ENCODE measurements at regions not wholly inside any gene's neighbourhood (a gene's known extent, or its start where the extent isn't known, plus 50 kb on each side); places are given as distances from the start of the nearest gene placed in this dataset.
"Not testable (repeated sequence)": the region's sequence is repeated elsewhere in the genome, so short reads cannot be mapped to it uniquely, and the experiment has no call there.

DNA sequence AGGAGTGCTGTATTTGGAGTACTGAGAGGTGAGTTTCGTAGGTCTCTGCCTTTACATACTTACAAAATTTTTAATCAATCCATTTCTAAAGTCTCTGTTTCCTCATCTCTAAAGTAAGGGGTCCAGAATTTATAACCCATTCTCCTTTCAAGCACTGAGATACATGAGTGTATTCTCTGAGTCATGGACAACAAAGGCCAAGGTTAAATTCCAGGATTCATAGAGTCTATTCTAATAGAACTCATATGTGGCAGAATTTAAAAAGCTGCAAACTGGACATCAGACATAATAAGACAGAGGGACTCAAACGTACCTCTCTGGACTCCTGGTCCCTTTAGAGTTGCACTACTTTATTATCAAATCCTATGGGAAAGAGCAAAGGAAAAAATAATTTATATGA is 112.5 kb upstream of the SLIT3 start:
- no peak for DNase-seq (ENCODE audit: low spot score)

DNA sequence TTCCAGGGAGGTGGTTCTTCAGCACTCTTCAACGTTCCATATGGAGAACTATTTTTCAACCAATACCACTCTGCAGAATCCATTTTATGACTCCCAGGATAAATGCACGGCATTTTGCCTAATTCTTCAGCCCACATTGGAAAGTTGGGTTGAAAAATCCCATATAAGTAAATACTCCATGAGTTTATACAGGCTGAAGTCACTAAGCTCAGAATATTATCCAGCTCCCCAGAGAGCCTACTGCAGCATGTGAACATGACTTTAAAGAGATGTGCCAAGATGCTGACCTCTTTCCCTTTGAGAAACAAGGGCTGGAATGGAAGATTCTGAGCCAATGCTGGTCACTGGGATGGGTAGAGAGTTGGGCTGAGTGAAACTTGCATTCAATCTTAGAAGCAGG is 111.9 kb upstream of the SLIT3 start:
- no peak for DNase-seq (ENCODE audit: low spot score)

DNA sequence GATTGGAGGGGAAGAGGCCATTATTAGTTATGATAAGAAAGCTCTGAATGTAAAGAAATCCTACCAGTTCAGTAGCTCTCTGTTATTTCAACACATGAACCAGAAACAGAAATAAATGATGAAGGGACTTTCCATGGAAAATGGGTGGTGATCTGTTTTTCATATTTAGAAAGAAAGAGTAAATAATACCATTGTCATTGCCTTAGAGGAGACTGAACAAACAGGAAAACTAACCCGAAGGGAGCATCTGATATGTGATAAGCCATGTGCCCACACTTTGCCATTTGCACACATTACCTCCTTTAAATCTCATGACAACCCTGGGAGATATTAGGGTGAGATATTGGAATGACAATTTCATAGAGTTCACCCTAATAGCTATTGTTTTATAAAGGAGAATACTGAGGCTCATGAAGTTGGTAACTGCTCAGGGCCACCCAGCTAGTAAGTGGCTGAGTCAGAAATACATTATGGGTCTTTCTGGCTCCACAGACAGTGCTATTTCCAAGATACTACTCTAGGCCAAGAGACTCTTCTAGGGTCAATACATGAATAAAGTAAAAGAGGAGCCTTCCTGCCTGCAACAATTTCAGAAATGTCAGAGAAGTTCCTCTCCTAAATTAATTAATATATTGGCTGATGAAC is 111.0 kb upstream of the SLIT3 start:
- no peak for DNase-seq (ENCODE audit: low spot score)

DNA sequence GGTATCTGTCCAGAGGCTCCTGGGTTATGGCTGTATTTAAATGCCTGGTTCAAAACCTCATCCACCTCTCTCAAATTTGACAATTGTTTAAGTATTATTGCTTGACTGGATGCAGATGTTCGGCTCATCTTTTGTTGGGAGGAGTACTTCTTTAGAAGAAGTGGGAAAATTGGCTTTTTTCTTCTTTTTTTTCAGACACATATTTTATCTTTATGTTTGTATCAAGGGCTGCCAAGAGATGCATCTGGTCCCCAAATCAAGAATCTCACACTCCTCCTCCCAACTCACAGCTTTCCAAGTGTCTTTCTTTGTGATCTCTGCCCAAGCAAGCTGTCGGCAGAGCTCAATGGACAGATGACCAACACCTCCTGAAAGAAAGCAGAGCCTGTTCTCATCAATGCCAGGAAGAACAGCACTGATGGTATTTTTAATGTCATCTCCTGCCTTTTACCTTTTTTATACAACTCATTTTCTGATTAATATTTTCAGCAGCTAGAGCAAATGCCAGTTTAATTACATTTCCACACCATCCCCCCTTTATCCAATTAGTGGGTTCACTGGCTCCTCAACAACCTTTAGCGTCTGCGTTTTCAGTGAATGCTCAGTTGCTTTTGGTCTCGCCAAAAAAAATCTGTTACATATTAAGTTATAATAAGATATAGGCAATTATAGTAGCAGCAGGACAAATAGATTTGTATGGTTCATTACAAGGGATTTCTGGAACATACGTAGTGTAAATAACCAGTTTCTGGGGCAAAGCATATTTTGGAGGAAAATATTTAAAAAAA is 110.3 kb upstream of the SLIT3 start:
- no peak for DNase-seq (ENCODE audit: low spot score)

DNA sequence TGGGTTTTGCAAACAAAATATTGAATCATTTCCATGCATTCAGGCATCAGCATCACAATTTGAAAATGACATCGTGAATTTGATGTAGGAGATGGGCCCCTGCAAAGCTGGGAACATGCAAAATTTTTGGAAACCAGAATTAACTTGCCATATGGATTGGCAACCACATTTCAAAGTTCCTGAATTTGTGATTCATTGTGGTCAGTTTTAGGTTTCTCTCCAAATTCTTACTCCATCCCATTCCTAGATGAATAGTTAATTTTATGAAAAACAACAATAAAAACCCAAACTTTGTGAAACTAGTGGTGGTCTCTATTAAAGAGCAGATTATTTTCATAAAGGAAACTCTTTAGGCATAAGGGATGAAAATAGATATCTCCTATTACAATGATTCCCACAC is 107.8 kb upstream of the SLIT3 start:
- no peak for DNase-seq (ENCODE audit: low spot score)

DNA sequence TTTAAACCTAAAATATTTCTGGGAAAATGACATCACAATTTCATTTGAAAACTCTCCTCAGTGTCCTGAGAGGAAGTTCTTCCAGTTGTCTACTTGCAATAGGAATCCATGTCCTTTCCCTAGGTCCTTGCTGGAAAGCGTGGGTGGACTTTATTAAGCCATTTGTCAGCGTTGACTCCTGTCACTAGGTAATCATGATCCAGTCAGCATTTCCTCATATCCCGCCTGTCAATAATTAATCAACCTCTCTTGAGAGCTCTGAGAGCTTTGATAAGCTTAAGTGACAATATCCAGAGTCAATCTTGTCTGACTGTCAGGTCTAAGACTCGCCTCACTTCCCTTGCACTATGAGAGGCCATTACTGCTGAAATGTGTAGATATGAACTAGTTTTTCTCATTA is 107.2 kb upstream of the SLIT3 start:
- no peak for DNase-seq (ENCODE audit: low spot score)

DNA sequence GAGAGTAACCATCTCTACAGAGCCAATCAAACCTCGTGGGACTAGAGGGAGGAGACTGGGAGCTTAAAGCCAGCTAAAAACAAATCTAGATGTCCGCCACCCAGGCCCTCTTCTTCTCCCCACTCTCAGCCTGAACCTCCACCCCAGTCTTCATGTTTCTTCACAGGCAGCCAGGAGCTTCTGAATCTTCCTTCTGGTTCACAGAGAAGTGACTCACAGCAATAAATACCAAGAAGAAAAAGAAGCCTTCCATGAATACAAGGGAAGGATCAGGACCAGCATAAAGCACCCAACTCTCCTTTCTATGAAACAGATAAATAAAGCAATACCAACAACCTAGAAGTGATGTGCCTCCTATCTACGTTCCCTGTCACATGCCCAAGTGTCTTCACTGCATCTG is 103.3 kb upstream of the SLIT3 start:
- DNase-seq (ENCODE audit: low spot score) = no peak

DNA sequence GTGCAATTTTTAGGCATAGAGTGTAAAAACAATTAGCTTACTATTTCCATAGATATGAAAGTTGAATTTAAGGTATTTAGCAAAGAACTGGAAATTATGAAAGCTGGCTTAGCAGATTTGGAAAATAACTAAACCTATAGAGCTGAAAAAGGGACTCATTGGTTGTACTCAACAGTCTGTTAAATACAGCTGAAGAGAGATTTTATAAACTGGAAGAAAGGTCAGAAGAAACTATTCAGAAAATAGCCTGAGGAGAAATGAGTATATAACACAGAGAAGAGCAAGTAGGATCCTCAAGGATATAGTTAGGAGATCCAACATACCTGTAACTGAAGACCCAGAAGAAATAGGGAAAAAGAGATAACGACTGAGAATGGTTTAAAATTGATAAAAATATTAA is 97.6 kb upstream of the SLIT3 start:
- no peak for DNase-seq (ENCODE audit: low spot score)

DNA sequence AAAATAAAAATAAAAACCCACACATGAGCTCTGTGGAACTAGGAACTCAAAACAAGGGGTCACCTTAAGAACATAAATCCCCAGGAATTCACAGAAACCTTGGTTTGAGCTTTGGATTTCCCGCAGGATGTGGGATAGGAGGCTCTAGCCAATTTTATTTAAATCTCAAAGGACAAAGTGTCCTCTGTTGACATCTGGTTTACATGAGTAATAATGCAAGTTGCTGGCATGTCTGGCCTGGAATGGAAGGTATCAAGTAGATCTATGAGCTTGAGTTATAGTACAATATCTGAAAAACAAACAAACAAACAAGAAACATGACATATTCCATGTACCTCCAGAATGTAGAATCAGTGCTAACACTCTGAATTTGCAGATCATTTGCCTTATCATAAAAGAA is 94.2 kb upstream of the SLIT3 start:
- DNase-seq (ENCODE audit: low spot score) = no peak

DNA sequence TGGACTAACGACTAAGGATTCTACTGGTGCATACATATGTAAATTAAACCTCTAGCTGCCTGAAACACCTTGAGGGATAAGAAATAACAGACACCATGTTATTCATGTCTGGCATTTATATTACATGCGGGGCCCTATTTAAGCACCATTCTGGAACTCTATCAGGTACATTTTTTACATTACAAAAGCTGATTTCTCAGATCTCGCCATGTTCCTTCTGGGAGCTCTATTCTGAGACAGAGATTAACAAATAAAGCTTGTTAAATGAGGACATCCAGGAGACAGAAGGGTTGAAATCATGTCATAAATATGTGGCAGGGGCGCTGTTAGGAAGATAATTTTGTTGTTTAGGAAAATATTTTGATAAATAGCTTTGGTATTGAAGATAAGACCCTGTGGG is 93.4 kb upstream of the SLIT3 start:
- DNase-seq (ENCODE audit: low spot score) = no peak

DNA sequence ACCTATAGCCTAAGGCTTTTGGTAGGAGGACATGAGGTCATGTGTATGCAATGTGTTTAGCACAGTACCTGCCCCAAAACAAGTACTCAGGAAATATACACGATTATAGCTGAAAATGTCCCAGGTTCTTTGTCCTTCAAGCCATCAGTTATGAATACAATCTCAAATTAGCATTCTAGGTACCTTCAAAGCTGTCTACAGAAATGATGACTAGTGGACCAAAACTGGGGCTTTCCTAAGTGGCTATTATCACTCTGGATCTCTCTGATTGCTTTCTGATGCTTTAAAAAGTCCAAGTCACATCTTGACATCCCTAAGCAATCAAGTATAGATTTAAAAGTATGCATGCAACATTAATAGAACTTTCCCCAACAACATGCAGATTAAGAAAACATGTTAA is 93.0 kb upstream of the SLIT3 start:
- no peak for DNase-seq (ENCODE audit: low spot score)

DNA sequence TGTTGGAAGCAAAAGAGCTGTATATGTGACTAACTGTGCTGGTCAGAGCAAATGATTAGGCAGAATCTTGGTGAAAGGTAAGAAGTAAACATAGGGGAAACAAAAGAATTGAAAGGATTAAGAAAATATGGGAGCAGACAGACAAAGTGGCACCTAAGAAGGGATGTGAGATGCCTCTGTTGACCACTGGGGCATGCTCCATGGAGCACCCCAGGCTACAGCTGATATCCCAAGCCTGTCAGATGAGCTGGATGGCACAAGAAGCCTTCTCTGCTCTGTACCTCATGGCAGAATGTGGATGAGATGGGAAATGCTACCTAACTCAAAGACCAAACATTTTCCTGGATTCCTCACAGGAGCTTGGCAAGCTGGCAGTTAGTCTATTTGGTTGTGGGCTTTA is 89.3 kb upstream of the SLIT3 start:
- DNase-seq (ENCODE audit: low spot score) = no peak

DNA sequence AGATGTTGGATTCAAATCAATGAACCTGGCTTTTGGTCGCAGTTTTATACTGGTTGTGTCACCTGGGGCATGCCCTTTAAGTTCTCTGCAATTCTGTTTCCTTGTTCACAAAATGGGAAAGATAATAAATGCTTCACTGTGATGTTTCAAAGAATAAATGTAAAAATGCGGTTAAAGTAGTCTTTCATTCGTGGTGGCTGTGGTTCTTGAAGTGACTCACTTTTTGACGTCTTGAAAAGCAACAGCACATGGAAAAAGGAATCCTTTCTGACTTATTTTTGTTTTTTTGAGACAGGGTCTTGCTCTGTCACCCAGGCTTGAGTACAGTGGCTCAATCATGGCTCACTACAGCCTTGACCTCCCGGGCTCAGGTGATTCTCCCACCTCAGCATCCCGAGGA is 88.4 kb upstream of the SLIT3 start:
- DNase-seq (ENCODE audit: low spot score) = no peak

DNA sequence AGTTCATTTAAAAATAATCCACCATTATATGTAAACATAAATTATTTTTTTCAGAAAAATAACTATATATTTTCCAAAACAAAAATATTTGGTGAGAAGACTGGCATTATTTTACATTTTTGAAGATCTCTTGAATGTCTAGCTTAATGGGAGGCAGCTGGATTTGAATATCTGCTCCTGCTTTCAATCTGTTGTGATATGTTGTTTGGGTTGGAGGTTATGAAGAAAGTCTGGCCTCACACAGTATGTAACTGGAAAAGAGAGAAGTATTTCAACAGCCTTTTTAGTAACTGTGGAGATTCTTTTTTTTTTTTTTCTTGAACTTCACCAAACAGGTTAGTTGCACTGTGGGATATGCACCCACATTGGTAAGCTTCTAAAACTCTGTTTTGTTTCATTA is 84.7 kb upstream of the SLIT3 start:
- DNase-seq (ENCODE audit: low spot score) = no peak

DNA sequence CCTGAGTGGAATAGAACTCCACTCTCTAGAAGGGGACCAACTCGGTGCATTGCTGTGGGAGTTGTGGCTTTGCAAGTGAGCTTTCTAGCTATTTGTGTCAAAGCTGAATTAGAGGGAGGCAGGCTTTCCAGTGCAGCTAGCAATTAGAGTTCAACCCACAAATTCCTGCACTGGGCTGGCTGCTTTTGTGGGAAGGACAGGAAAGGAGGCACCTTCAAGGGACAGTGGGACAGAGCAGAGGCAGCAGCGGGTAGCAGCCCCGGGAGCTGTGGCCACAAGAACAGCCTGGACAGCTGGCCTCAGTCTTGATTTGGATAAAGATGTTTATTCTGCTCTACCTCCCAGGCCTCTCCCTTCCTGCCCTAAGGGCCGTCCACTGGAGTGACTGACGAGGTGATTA is 83.7 kb upstream of the SLIT3 start:
- no peak for DNase-seq (ENCODE audit: low spot score)

DNA sequence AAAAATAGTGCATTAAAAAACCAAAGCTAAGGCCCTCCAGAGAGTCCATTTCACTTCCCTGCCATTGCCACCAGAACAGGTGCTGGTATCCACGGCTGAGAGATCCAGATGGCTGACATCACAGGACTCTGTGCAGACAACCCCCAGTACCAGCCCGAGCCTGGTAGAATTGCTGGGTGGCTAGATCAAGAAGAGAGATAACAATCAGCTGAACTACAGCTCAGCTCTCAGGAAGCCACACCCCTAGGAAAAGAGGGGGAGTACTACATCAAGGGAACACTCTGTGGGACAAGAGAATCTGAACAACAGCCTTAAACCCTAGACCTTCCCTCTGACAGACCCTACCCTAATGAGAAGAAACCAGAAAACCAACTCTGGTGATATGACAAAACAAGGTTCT is 73.8 kb upstream of the SLIT3 start:
- no peak for DNase-seq (ENCODE audit: low spot score)

DNA sequence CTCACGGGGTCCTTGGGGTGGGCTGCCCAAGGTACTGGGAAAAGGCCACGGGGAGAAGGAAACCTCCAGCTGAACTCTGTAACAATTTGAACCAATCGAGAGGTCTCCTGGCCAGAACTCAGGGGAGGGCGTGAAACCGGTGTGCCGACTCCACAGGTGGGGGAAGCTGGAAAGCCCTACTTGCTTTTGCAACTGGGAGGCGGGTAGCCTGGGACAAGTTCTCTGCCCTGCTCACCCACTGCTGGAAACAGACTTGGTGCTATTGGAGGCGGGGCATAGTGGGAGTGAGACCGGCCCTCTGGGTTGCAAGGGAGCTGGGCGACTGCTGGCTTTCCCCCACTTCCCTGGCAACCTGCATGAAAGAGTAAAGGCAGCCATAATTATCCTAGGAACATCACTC is 73.2 kb upstream of the SLIT3 start:
- no peak for DNase-seq (ENCODE audit: low spot score)

DNA sequence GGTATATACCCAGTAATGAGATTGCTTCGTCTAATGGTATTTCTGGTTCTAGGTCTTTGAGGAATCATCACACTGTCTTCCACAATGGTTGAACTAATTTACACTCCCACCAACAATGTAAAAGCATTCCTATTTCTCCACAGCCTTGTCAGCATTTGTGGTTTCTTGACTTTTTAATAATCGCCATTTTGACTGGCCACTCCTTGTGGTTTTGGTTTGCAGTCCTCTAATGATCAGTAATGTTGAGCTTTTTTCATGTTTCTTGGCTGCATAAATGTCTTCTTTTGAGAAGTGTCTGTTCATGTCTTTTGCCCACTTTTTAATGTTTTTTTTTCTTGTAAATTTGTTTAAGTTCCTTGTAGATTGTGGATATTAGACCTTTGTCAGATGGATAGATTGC is 70.9 kb upstream of the SLIT3 start:
- not testable (repeated sequence) for DNase-seq (ENCODE audit: low spot score)

DNA sequence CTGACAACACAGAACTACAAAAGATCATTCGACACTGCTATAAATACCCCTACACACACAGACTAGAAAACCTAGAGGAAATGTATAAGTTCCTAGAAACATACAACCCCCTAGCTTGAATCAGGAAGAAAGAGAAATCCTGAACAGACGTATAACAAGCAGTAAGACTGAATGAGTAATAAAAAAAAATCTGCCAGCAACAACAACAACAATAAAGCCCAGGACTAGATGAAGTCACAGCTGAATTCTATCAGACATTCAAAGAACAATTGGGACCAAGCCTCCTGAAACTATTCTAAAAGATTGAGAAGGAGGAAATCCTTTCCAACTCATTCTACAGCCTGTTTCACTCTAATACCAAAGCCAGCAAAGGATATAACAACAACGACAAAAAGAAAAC is 68.2 kb upstream of the SLIT3 start:
- DNase-seq (ENCODE audit: low spot score) = no peak

DNA sequence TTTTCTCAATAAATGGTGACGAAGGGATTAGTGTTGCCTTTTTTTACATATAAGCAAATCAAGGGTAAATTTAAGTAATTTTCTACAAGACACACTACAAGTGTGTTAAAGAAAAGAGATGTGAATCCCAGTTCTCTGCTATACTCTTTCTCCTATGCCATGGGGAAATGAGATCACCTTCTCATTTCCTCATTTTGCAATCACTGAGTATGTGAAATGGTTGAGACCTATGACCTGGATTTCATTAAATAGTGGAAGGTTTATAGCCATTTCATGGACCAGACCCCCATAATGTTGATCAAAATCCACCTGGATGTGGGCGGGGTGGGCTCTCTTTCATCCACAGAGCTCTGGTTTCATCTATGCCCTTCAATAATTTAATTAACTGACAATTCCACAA is 66.9 kb upstream of the SLIT3 start:
- no peak for DNase-seq (ENCODE audit: low spot score)

DNA sequence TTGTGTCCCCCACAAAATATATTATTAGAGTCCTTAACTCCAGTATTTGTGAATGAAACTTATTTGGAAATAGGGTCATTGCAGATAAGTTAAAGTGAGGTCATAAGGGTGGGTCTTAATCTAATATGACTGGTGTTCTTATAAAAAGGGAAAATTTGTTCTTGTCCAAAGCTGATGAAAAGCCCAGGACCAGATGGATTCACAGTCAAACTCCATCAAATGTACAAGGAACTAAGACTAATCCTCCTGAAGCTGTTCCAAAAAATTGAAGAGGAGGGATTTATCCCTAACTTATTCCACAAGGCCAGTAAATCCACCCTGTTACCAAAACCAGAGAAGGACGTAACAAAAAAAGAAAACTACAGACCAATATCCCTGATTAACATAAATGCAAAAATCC is 56.4 kb upstream of the SLIT3 start:
- DNase-seq (ENCODE audit: low spot score) = no peak

DNA sequence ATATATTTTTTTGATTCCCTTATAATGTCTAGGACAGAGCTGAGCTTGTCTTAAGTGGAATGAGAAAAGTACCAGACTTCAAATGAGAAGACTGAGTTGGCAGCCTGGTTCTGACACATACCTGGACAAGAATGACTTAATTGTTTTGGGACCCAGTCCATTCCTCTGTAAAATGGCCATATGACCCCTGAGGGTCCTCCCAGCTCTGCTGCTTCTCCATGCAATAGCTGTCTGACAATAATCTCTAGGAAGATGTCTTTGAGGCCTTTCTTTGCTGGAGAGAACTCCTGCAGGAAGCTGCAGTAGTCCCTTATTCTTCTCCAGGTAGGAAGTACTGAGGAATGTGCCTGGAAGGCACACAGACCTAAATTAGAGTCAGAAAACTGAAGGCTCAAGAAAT is 55.9 kb upstream of the SLIT3 start:
- DNase-seq (ENCODE audit: low spot score) = no peak

DNA sequence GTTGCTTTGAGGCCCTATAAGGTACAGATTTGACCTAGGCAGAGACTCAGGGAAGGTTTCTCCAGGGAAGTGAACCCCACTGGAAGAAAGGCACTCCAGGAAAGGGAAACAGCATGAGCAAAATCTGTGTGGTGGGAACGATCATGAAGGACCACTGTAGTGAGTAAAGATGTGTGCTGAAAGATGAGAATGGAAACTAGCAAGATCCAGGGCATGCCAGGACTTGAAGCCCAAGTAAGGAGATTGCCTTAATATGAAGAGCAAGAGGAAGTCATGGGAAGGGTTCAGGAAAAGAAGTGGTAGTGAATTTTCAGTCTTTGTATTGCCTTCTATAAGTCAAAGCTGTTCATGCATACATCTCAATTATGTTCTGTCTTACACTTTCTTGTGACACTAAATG is 55.2 kb upstream of the SLIT3 start:
- no peak for DNase-seq (ENCODE audit: low spot score)

DNA sequence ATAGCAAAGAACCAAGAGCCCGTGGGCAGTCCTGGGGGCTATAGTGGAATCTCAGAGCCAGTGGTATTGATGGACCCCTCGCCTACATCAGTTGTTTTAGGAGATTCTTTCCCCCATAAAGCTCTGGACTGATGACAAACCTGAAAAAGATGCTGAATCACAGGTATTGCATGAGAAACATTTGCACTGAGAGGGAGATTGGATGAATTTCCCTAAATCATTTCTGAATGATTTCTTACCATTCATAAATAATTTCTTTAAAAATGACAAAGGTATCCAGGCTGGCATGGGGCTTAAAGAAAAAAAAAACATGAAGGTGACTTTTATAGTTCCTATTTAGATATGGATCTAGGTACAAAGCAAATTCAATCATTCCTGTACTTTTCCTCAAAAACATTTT is 54.0 kb upstream of the SLIT3 start:
- DNase-seq (ENCODE audit: low spot score) = no peak
